HG03097 (cell line): ENCODE measurements at regions not wholly inside any gene's neighbourhood (a gene's known extent, or its start where the extent isn't known, plus 50 kb on each side); places are given as distances from the start of the nearest gene placed in this dataset.

Source experiments
- ATAC-seq: cut with Tn5 transposase; IDR thresholded peaks from one replicate; pipeline ENCODE4 v1.9.1; 2021; ENCODE audit not compliant: unreplicated experiment, low FRiP score

GRCh38 chr16:65944361-65944760 is 422.1 kb upstream of the CDH5 start:
- no peak for ATAC-seq

- ATAC-seq = no peak
Measured at GRCh38 chr16:65940711-65941110, 425.8 kb upstream of the CDH5 start.

DNA sequence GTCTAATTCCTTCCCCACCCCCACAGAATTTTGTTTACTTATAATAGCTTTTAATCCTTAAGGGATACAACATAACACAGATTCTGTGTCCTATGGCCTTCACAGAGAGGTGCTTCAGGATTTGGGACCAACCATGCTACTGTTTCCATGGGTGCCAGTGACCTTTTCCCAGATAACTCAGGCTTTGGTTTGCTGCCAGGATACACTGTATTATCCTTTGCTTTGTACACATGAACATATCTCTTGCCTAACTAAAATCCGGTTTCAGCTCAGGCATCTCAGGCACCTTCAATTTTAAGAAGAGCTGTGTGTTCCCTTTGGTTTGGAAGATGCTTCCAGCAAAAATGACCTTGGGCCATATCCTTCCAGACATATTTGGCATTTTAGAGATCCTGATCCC is 428.4 kb upstream of the CDH5 start:
- no peak for ATAC-seq

DNA sequence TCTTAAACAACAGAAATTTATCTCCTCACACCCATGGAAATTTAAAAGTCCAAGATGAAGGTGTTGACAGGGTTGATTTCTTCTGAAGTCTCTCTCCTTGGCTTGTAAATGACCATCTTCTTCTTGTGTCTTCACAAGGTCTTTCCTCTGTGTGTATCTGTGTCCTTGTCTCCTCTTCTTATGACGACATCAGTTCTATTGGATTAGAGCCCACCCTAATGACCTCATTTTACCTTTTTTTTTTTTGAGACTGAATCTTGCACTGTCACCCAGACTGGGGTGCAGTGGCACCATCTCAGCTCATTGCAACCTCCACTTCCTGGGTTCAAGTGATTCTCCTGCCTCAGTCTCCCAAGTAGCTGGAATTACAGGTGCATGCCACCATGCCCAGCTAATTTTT is 429.0 kb upstream of the CDH5 start:
- ATAC-seq = no peak

DNA sequence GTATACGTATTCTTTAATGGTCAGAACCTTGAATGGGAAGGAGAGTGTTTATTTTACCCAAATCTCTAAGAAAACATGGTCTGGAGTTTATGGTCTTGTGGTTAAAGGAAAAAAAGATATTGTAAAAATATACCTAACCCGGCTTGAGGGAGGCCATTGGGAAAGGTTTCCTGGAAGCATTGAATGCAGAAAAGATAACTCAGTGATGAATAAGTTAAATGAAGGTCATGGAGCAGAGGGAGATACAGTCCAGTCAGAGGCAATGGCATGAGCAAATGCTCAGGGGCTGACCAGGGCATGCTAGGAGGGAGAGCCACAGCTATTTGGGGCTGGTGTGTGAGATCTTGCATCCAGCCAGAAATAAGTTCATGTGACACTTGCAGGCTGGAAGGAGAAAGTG is 430.4 kb upstream of the CDH5 start:
- no peak for ATAC-seq

DNA sequence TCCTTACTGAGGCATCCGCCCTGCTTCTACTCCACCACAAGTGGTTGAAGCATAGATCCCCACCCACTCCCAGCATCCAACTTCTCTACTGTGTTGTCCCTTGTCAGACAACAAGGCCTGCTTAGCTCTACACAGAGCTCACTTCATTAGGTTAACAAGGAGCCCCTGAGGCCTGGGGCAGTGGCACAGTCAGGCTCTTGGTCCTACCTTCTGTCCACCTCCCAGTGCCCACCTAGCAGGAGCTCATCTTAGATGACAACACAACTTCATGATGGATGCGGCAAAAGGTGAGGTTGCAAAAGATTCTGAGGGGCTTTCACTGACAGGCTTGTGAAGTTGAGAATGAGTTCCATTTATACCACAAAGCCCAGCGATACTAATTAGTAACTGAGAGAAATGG is 432.0 kb upstream of the CDH5 start:
- ATAC-seq = no peak

DNA sequence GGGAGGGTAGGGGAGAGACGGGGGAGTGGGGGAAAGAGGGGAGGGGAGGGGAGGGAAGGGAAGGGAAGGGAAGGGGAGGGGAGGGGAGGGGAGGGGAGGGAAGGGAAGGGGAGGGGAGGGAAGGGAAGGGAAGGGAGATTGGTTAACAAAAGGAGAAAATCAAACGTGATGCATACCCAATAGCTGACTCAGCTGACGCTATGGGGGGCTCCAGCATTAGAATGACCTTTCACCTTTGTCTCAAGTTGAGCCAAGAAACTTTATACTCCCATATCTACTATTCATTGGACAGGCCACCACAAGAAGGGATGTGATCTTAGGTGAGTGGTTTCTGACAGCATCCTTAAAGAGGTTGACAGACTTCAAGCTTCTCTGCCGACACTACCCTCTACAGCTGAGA is 432.8 kb upstream of the CDH5 start:
- no peak for ATAC-seq

GRCh38 chr16:65932350-65933072 is 434.0 kb upstream of the CDH5 start:
- no peak for ATAC-seq

DNA sequence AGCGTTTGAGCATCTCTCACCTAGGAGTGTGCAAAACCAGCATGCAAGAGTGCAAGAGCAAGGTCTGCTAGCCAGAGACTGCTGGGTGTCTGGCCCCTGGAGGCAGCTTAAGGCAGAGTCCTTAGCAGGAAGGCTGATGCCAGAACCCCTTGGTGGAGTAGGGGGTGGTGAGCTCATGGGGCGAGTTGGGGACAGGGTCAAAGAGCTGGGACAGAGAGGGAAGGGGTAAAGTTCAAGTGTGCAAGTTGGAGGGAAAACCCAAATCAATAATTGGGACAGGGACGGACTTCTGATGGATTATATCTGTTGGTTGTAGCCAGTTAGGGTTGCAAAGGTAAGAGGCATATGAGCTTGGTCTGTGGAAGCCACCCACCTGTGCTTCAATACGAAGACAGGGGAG is 443.6 kb upstream of the CDH5 start:
- no peak for ATAC-seq

GRCh38 chr16:65919986-65920376 is 446.5 kb upstream of the CDH5 start:
- ATAC-seq = no peak

DNA sequence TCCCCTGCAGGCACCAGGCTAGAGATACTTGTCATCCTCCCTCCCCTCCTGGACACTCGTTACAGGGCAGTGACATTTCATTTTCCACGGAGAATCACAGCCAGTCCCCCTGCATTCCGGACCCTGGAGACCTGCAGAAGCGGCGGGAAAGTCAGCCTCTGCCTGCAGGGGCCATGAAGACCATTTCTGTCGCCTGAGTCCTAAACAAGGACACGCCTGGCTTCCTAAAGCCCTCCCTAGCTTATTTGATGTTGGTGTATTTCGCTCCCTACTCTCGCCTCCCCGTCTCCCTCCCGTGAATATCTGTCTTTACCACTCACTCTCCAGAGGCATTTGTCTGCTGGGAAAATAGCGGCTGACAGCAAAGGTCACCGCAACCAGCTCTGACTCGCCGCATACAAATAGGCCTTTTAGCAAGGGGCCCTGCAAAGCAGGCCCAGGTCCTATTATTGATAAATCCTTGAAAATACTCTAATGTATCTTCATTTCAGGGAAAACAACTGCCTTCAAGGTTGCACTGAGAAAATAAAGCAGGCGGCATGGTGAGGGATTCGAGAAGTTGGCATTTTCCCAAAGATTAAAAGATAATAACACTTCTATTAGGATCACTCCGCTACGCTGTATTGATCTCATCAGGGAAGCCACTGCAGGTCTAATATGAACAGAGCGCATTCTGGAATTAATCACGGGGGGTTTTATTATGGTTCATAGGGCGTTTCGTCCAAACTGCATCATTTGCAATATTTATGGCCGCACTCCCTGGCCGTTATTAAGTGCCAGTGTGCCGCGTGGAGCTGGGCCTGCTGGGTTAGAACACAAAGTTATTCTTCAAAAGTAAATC is 447.1 kb upstream of the CDH5 start:
- no peak for ATAC-seq

- no peak for ATAC-seq
Measured at GRCh38 chr16:65917466-65917865, 449.0 kb upstream of the CDH5 start.

DNA sequence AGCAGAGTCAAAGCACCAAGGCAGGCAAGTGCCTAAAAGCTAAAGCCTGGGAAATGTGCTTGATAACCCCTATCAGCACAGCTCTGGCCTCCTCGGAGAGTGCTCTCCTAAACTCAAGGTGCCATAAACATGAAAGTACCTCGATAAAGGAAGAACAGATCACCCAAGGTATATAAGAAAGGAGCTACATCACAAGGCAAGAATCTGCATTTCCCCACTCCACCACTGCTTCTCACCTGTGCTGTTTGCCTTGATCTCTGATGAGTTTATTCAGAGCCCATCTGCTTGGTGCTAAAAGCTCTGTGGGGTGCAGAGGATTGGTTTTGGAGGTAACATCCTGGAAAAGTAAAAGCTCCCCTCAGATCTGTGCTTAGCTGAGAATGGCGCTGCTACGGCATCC is 449.5 kb upstream of the CDH5 start:
- no peak for ATAC-seq

DNA sequence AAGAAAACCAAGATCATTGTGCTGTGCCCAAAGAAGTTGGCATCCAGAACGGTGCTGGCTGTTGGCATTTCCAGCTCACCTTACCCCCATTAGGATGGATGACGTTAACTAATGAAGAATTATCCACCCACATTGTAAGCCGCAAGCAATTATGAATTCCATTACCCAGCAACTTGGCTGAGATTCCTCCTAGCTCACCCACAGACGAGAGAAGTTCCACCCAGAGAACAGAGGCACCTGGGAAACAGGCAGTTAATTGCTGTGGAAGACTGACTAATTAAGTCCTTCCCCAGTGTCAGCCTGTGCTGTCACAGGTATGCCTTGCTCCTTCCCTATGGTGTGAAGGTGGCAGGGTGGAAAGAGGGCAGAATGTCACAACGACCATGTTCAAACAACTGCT is 456.2 kb upstream of the CDH5 start:
- ATAC-seq = no peak

- no peak for ATAC-seq
Measured at GRCh38 chr16:65909310-65910050, 457.0 kb upstream of the CDH5 start.

- ATAC-seq = no peak
Measured at GRCh38 chr16:65908568-65908967, 457.9 kb upstream of the CDH5 start.

DNA sequence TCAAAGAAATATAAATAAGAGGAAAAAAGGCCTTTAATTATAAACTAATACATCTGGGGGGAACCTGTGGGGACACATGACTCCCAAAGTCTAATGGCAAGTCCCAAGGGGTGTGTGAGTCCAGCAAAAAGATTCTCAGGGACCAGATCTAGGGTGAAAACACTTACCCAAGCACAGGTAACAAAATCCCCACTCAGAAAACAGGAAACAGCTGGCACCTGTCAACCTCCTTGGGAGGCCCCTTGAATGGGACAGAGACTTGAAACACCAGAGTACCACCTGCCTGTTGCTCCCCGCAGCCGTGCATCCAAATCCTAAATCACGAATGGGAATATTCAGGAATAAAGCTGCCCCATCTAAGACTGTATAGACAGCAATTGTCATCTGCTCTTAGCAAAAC is 461.2 kb upstream of the CDH5 start:
- ATAC-seq = no peak

DNA sequence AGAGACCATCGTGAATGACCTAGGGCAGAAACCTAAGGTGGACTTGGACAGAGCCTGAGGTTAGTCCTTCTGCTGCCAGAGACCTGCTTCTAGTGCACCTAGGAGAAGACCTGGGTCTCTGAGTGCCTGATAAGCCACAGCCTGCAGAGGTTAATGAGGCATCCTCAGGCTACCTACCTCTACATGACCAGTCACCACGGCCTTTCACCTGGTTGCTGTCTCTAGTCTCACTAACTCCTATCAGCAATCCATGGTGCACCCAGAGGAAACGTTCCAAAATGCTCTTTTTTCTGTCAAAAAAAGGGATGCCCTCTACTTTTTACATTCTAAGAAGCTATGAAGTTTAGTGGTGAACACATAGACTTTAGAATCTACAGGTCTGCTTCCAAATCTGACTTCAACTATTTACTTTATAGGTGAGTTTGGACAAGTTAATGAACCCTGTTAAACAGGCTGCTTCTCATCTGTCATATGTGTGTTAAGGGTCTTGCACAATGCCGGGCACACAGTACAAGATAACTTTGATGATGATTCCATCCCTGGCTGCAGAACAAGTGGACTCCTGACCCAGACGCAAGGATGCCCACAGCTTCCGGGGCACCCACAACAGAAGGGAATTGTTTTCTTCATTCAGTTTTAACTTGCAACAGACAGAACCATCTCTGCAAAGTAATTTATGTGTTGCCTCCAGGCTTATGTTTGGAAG is 469.9 kb upstream of the CDH5 start:
- ATAC-seq = no peak

DNA sequence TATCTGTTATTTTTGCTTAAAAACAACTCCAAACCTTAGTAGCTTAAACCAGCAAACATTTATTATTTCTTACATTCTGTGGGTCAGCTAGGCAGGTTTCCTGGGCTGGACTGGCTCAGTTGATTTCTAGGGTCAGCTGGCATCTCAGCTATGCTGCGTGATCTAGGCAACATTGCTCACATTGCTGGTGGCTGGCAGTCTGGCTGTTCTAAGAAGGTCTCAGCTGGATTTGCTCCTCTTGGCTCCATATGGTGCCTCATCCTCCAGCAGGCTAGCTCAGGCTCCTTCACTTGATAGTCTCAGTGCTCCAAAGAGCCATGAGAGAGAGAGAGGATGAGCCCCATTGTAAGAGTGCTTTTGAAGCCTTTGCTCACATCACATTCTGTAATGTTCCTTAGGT is 470.6 kb upstream of the CDH5 start:
- ATAC-seq = no peak

DNA sequence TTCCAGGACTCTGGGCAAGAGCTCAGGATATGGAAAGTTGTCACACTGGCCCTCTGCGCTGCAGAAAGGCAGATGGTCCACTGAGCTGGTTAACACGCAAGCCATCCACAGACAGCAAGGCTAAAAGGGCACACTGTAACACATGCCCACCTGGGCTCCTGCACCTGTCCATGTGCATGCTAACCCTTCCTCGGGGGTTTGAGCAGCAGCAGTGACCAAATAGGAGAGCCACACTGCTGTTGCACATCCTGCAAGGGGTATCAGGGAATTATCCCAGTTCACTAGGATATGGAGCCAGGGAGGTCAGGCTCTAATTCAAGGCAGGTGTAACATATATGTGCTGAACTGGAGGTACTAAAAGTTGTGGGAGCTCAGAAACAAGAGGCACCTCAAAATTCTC is 471.0 kb upstream of the CDH5 start:
- no peak for ATAC-seq

DNA sequence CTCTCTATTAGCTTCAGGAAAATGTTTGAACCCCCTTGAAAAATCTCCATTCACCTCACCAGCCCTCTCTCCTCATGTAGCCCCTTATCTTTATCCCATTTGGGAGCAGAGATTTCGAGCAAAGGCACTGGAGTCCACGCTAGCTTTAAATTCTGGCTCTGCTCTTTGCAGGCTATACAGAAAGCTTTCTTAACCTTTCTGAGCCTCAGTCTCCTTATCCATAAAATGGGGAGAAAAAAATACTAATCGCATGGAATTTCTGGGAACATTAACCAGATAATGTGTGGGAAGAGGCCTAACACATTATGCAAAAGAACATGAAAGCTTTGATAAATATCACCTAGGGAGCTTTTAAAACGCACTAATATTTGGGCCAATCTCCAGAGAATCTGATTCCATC is 476.3 kb upstream of the CDH5 start:
- no peak for ATAC-seq
